CD4-positive, alpha-beta T cell treated with Interleukin-4 for 4 hours (primary cell): ENCODE measurements at regions not wholly inside any gene's neighbourhood (a gene's known extent, or its start where the extent isn't known, plus 50 kb on each side); places are given as distances from the start of the nearest gene placed in this dataset.
"Not testable (repeated sequence)": the region's sequence is repeated elsewhere in the genome, so short reads cannot be mapped to it uniquely, and the experiment has no call there.

Experiments used
- DNase-seq: peaks from one replicate; pipeline ENCODE4 v3.0.0-alpha.2; 2020

GRCh38 chr5:92852219-92852618, 728.8 kb downstream of the NR2F1-AS1 start:
- DNase-seq: no peak

DNA sequence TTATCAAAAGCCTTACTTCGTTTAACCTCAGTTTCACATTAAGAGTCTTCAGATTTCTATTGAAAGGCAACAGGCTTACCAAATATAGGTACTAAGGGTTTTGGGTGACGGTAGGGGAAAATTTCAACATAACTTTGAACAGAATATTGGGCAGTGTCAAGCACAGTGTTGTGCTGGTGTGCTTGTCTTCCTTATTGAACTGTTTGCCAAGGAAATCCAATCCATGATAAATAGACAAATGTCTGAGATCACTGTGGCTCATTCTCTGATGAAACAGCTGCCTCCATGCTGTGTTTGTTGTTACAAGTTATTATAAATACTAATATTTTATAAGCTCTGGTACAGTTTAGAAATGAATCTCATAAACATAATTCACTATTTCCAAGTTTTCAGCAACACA, 730.1 kb downstream of the NR2F1-AS1 start:
- DNase-seq: no peak

- DNase-seq: no peak
Measured at GRCh38 chr5:92849756-92850155, 731.3 kb downstream of the NR2F1-AS1 start.

GRCh38 chr5:92841604-92842155, 739.3 kb downstream of the NR2F1-AS1 start:
- DNase-seq: no peak

DNA sequence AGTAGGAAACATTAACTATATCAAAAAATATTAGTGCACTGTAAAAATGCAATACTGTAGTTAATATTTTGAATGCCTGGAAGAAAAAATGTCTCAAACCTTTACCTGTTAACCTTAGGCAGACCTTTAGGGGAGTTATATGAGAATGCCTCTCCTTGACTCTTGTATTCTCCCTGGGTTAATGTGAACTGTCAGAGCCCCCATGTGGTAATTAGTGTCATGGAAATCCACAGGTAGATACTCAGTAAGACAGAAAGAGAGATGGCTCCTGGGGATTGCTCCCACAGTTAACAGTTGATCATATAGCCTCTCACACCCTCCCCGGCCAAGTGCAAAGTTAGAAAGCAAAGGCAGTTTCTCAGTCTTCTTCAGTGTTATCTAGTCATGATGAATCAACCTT, 742.8 kb downstream of the NR2F1-AS1 start:
- no peak for DNase-seq

DNA sequence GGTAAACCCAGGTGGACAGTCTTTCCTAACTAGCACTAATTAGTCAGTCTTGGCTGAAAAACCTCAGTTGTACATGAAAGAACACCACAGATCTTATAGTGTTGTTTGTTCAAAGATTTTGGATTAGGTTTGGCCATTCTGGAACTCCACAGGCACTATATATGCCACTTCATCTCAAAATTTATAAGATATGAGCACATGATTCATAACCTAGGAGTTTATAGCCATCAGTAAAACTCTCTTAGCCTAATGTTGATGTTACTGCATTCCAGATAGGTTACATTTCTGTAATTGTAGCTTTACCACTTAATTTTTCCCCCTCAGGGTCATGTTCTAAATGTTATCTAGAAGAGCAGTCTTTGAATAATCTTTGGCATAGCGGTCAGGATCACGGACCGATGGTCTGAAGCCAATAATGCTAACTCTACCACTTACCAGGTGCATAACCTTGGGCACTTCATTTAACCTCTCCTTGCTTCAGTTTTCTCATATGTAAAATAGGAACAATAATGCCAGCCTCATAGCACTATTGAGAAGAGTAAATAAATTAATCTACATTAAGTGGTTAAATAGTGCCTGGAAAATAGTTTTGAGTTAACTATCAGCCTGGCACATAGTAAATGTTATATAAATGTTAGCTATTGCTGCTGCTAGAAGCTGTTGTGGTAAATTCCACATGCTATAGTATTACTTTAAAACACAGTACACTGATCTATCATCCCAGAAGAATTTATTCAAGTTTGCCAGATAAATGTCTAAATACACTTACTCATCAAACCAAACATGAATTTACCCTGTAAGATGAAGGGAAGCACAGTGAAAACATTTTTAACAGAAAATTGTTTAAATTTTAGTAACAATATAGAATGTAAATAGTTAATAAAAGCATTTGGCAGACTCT, 743.9 kb downstream of the NR2F1-AS1 start:
- no peak for DNase-seq

GRCh38 chr5:92835712-92836111, 745.3 kb downstream of the NR2F1-AS1 start:
- DNase-seq: no peak

DNA sequence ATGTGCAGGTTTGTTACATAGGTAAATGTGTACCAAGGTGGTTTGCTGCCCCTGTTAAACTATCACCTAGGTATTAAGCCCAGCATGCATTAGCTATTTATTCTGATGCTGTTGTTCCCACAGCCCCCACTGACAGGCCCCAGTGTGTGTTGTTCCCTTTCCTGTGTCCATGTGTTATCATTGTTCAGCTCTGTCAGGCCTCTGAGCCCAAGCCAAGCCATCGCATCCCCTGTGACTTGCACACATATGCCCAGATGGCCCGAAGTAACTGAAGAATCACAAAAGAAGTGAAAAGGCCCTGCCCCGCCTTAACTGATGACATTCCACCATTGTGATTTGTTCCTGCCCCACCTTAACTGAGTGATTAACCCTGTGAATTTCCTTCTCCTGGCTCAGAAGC, 757.5 kb downstream of the NR2F1-AS1 start:
- not testable (repeated sequence) for DNase-seq

DNA sequence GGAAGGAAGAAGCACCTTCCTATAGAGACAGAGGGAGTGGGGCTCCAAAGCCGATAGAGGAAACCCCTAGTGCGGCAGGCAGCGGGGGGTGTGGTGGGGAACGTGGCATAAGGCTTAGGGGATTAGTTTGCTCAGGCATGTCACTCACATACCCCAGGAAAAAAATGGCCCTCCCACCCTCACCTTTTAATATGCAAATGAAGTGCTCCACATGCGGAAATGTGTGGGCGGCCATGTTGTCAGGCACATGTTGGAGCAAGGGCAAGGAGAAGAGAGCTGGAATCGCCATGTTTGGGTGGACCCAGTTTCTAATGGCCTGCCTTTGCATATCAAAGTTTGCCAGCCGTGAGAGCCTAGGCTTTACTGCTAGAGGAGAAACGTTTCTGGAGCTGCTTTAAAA, 758.8 kb downstream of the NR2F1-AS1 start:
- DNase-seq: no peak

- no peak for DNase-seq
Measured at GRCh38 chr5:92809855-92810465, 771.1 kb downstream of the NR2F1-AS1 start.

GRCh38 chr5:92808474-92808873, 772.5 kb downstream of the NR2F1-AS1 start:
- DNase-seq: no peak

- no peak for DNase-seq
Measured at GRCh38 chr5:92807085-92807484, 773.9 kb downstream of the NR2F1-AS1 start.

DNA sequence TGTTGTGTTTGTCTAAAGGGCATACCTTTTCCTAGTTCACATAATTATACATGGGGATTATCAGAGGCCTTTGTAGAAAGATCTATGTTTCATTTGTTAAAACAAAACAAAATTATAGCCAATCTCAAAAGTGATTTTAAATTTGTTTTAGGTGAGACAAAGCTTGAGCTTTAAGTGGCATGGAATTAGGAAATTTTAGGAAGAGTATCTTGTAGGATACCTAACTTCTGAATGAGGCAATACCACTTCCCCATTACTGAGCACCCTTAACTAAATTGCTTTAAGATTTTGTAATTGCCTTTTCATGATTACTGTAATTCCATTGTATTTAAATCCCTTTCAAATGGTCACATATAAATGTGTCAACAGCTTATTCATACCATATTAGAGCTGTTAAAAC, 775.6 kb downstream of the NR2F1-AS1 start:
- DNase-seq: no peak

DNA sequence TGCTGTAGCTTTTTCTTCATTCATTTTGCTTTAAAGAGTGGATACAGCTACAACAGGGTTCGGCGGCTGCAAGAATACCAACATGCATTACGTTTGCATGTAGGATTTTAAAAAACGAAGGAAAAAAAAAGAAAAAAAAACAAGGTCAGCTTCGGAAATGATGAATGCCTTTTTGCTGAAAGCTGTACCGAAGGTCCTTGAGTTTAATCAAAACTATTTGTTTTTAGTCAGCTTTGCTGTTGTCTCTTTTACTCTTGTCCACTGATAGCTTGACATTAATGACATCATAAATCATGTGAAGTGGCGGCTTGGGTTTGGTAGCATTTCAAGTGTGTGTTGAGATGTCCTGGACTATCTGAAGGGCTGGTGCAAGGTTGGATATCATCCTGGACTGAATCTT, 779.1 kb downstream of the NR2F1-AS1 start:
- no peak for DNase-seq

- DNase-seq: no peak
Measured at GRCh38 chr5:92800365-92800764, 780.7 kb downstream of the NR2F1-AS1 start.

DNA sequence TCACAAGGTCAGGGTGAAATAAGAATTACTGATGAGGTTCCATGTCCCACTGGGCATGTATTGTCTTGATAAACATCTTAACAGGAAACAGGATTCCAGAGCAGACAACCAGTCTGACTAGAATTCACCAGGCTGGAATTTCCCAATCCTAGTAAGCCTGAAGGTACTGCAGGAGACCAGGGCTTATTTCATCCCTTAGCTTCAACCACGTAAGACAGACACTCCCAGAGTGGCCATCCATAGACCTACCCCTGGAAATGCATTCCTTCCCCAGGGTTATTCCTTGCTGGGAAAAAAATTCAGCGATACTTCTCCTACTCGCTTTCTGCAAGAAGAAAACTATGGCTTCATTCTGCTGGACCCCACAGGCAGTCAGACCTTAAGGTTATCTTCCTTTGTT, 785.4 kb downstream of the NR2F1-AS1 start:
- DNase-seq: no peak

GRCh38 chr5:92780057-92780456, 801.0 kb downstream of the NR2F1-AS1 start:
- no peak for DNase-seq

- no peak for DNase-seq
Measured at GRCh38 chr5:92779536-92779935, 801.5 kb downstream of the NR2F1-AS1 start.

DNA sequence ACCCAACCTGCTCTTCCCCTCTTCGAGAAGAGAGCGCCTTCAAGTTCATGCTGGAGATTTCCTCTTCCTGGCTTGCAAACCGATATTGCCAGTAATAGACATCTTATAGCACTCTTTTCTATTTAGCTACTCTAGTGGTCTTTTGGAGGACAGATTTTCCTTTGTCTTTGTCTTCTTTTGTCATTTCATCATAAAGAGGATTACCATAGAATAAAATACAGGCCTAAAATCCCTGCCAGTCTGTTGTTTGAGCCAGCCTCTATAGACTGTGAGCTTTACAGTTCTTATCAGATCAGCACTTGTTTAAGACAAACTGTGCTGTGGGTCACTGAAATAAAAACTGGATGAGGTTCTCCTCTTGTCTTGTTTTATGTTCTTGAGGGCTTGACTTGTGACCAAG, 802.8 kb downstream of the NR2F1-AS1 start:
- DNase-seq: no peak

GRCh38 chr5:92777421-92777820, 803.6 kb downstream of the NR2F1-AS1 start:
- DNase-seq: no peak

DNA sequence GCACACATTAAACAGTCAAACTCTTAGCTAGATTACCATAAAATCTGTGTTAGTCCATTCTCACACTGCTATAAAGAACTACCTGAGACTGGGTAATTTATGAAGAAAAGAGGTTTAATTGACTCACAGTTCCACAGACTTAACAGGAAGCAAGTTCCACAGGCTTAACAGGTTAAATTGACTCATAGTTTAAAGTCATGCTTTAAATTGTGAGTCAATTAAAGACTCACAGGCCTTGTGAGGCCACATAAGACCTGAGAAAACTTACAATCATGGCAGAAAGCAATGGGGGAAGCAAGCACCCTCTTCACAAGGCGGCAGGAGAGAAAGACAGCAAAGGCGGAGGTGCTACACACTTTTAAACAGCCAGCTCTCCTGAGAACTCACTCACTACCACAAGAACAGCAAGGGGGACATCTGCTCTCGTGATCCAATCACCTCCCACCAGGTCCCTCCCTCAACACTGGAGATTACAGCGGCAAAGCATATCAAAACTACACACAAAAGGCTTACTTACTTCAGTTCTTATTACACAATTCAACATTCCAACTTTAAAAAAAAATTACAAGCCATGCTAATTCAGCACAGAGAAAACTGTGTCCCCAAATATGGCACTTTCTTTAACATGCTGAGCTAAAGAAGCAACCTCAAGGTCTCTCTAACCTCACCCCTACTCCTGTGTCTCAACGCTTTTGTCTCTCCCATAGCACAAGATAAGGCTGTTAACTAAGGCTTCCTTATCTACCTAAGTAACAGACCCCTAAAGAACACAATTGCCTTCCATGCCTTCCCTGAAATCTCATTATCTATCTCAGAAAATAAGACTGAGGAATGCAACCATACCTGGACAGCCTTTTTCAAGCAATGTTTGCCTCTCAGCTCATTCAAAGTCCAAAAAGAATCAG, 805.1 kb downstream of the NR2F1-AS1 start:
- no peak for DNase-seq

GRCh38 chr5:92769978-92770377, 811.0 kb downstream of the NR2F1-AS1 start:
- DNase-seq: no peak

DNA sequence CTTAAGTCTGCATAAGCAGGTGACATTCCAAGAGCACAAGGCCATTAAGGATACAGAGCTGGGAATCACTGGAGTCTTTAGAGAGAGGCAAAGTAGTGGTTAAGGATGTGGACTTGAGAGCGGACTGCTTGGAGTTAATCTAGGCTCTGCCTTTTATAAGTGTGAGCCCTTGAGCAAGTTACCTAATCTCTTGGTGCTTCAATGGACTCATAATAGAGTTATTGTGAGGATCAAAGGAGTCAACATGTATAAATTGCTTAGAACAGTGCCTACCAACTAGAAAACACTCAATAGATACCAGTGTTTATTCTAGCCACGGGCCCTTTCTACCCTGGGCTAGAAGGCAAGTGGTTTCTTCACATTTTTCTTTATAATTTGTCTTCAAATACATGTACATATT, 819.4 kb downstream of the NR2F1-AS1 start:
- no peak for DNase-seq
